HG02981 (cell line): ENCODE measurements at regions not wholly inside any gene's neighbourhood (a gene's known extent, or its start where the extent isn't known, plus 50 kb on each side); places are given as distances from the start of the nearest gene placed in this dataset.
"Not testable (repeated sequence)": the region's sequence is repeated elsewhere in the genome, so short reads cannot be mapped to it uniquely, and the experiment has no call there.

Experiments
- ATAC-seq: cut with Tn5 transposase; IDR thresholded peaks from one replicate; pipeline ENCODE4 v1.9.1; 2021; ENCODE audit warnings: mild to moderate bottlenecking, moderate library complexity; ENCODE audit not compliant: unreplicated experiment

- ATAC-seq: no peak
Measured at GRCh38 chrX:42832764-42833549, 55.0 kb upstream of the PPP1R2C start.

GRCh38 chrX:42833550-42833940 is 55.6 kb upstream of the PPP1R2C start:
- ATAC-seq: not testable (repeated sequence)

GRCh38 chrX:42837101-42837726 is 59.3 kb upstream of the PPP1R2C start:
- no peak for ATAC-seq

- ATAC-seq: peak; percentile 73
Measured at GRCh38 chrX:42837747-42838146, 59.8 kb upstream of the PPP1R2C start.

GRCh38 chrX:42839632-42840031 is 61.7 kb upstream of the PPP1R2C start:
- no peak for ATAC-seq

GRCh38 chrX:42846741-42847140 is 68.8 kb upstream of the PPP1R2C start:
- no peak for ATAC-seq

GRCh38 chrX:42855259-42855658 is 77.3 kb upstream of the PPP1R2C start:
- no peak for ATAC-seq

- no peak for ATAC-seq
Measured at GRCh38 chrX:42857766-42858165, 79.8 kb upstream of the PPP1R2C start.

- no peak for ATAC-seq
Measured at GRCh38 chrX:42869011-42869410, 91.0 kb upstream of the PPP1R2C start.

GRCh38 chrX:42869659-42870476 is 91.9 kb upstream of the PPP1R2C start:
- ATAC-seq: peak; percentile 85

- ATAC-seq: no peak
Measured at GRCh38 chrX:42886519-42886918, 108.6 kb upstream of the PPP1R2C start.

- ATAC-seq: no peak
Measured at GRCh38 chrX:42900947-42901346, 123.0 kb upstream of the PPP1R2C start.

- no peak for ATAC-seq
Measured at GRCh38 chrX:42902513-42902912, 124.5 kb upstream of the PPP1R2C start.

GRCh38 chrX:42920752-42921151 is 142.8 kb upstream of the PPP1R2C start:
- no peak for ATAC-seq

GRCh38 chrX:42930071-42930470 is 152.1 kb upstream of the PPP1R2C start:
- ATAC-seq: no peak

- no peak for ATAC-seq
Measured at GRCh38 chrX:42930951-42931350, 153.0 kb upstream of the PPP1R2C start.

GRCh38 chrX:42933187-42933586 is 155.2 kb upstream of the PPP1R2C start:
- no peak for ATAC-seq

GRCh38 chrX:42934020-42934726 is 156.2 kb upstream of the PPP1R2C start:
- ATAC-seq: peak; percentile 94

- no peak for ATAC-seq
Measured at GRCh38 chrX:42941671-42942070, 163.7 kb upstream of the PPP1R2C start.

- peak; percentile 77 for ATAC-seq
Measured at GRCh38 chrX:42943051-42943974, 165.3 kb upstream of the PPP1R2C start.
